BLaER1 treated with 17β-estradiol and CSF1 and Interleukin-3, amounts not matched to agents 10 nM and 100 nM (cell line): ENCODE measurements at regions not wholly inside any gene's neighbourhood (a gene's known extent, or its start where the extent isn't known, plus 50 kb on each side); places are given as distances from the start of the nearest gene placed in this dataset.

Source experiments
- H3K27ac ChIP-seq, 11 experiments: shearing (Covaris generic); formaldehyde crosslinking; 2 replicates each; pipeline ENCODE4 v1.8.1; 2022
- H3K27me3 ChIP-seq, 11 experiments: shearing (Covaris generic); formaldehyde crosslinking; 2 replicates each; pipeline ENCODE4 v1.8.1; 2022
- H3K36me3 ChIP-seq, 11 experiments: shearing (Covaris generic); formaldehyde crosslinking; 2 replicates each; pipeline ENCODE4 v1.8.1; 2022
- H3K4me1 ChIP-seq, 10 experiments: shearing (Covaris generic); formaldehyde crosslinking; 2 replicates each; pipeline ENCODE4 v1.8.1; 2022
- H3K4me2 ChIP-seq, 11 experiments: shearing (Covaris generic); formaldehyde crosslinking; 2 replicates each; pipeline ENCODE4 v1.8.1; 2022
- H3K4me3 ChIP-seq, 10 experiments: shearing (Covaris generic); formaldehyde crosslinking; 2 replicates each; pipeline ENCODE4 v1.8.1; 2022
- H3K9ac ChIP-seq, 11 experiments: shearing (Covaris generic); formaldehyde crosslinking; 2 replicates each; pipeline ENCODE4 v1.8.1; 2022
- H3K9me3 ChIP-seq, 11 experiments: shearing (Covaris generic); formaldehyde crosslinking; replicated peaks in 1 of 11; 2 replicates each; pipeline ENCODE4 v1.8.1; 2022
- H4K20me1 ChIP-seq, 11 experiments: shearing (Covaris generic); formaldehyde crosslinking; 2 replicates each; pipeline ENCODE4 v1.8.1; 2022
- Cebpa-rat ChIP-seq, 11 experiments: shearing (Covaris generic); IDR thresholded peaks; 2 replicates each; pipeline ENCODE4 v1.8.1; 2022

GRCh38 chr18:57991552-57991951 is 52.5 kb upstream of the NEDD4L start:
- TF ChIP-seq Cebpa-rat (IDR thresholded peaks at IDR 0.05): no peak

GRCh38 chr18:57989536-57989935 is 54.5 kb upstream of the NEDD4L start:
- no peak for TF ChIP-seq Cebpa-rat (IDR thresholded peaks at IDR 0.05)
- Histone ChIP-seq H3K27ac (no peak overlapping the region), H3K36me3 (no peaks in the 10 kb centered on the region)

More at GRCh38 chr18:57991552-57991951, 52.5 kb upstream of the NEDD4L start:
- Histone ChIP-seq H3K4me1 (peaks cover 0 to 13% (median 4%) of the 10 kb centered on the region in 10 experiments; a peak in 9 of 20 replicates), H4K20me1 (no peaks in the 10 kb centered on the region), H3K27me3 (no peaks in the 10 kb centered on the region), H3K9me3 (no peaks in the 10 kb centered on the region; a peak in 1 of 22 replicates), H3K27ac (no peak overlapping the region), H3K36me3 (no peaks in the 10 kb centered on the region), H3K4me3 (no peak overlapping the region), H3K9ac (no peak overlapping the region), H3K4me2 (no peak overlapping the region)

GRCh38 chr18:57984490-57985115 is 59.4 kb upstream of the NEDD4L start:
- H3K36me3 ChIP-seq: no peaks in the 10 kb centered on the region
- peaks cover 0 to 8% (median 0%) of the 10 kb centered on the region in 10 experiments; a peak in 2 of 20 replicates for H3K4me1 ChIP-seq
- H3K27me3 ChIP-seq: no peaks in the 10 kb centered on the region
- no peak overlapping the region for H3K9ac ChIP-seq
- no peaks in the 10 kb centered on the region; a peak in 1 of 22 replicates for H3K9me3 ChIP-seq
- H3K27ac ChIP-seq: no peak overlapping the region
- H4K20me1 ChIP-seq: no peaks in the 10 kb centered on the region
- H3K4me3 ChIP-seq: no peak overlapping the region
- TF ChIP-seq Cebpa-rat (IDR thresholded peaks at IDR 0.05): no peak
- no peak overlapping the region for H3K4me2 ChIP-seq

More at GRCh38 chr18:57989536-57989935, 54.5 kb upstream of the NEDD4L start:
- H3K9ac ChIP-seq: no peak overlapping the region
- no peak overlapping the region for H3K4me3 ChIP-seq
- H3K4me1 ChIP-seq: peaks cover 0 to 6% (median 0%) of the 10 kb centered on the region in 10 experiments; a peak in 2 of 20 replicates
- H3K9me3 ChIP-seq: no peaks in the 10 kb centered on the region; a peak in 1 of 22 replicates
- H3K4me2 ChIP-seq: no peak overlapping the region
- H3K27me3 ChIP-seq: no peaks in the 10 kb centered on the region
- H4K20me1 ChIP-seq: no peaks in the 10 kb centered on the region

- peaks cover 0 to 8% (median 0%) of the 10 kb centered on the region in 10 experiments; a peak in 2 of 20 replicates for H3K4me1 ChIP-seq
- no peaks in the 10 kb centered on the region for H3K27me3 ChIP-seq
- no peak overlapping the region for H3K9ac ChIP-seq
- no peaks in the 10 kb centered on the region; a peak in 1 of 22 replicates for H3K9me3 ChIP-seq
- H3K36me3 ChIP-seq: no peaks in the 10 kb centered on the region
- no peak overlapping the region for H3K27ac ChIP-seq
- H3K4me2 ChIP-seq: no peak overlapping the region
- no peak overlapping the region for H3K4me3 ChIP-seq
- TF ChIP-seq Cebpa-rat (IDR thresholded peaks at IDR 0.05): no peak
- no peaks in the 10 kb centered on the region for H4K20me1 ChIP-seq
Measured at GRCh38 chr18:57983965-57984364, 60.1 kb upstream of the NEDD4L start.

DNA sequence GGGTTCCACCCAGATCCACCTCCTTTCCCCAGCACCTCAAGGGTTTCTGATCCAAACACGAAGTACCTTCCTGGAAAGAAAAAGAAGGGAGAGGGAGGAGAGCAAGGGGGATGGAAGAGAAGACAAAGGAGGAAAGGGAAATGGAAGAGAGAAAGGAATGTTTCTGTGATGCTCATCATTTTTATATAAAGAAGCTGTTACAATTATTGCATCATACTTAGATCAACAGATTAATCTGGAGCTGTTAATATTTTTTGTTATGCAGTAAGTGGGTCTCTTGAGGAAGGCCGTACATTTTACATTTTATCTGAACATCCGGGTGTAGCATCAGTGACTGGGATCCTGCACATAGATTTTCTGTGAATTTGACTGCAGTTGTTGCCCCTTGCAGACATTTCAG is 60.6 kb upstream of the NEDD4L start:
- TF ChIP-seq Cebpa-rat (IDR thresholded peaks at IDR 0.05): peak in 5 of 11 experiments; percentile 13 to 67 (median 50); a peak in 9 of 22 replicates
- H3K36me3 ChIP-seq: no peaks in the 10 kb centered on the region
- no peaks in the 10 kb centered on the region for H3K27me3 ChIP-seq
- no peaks in the 10 kb centered on the region for H4K20me1 ChIP-seq
- H3K9me3 ChIP-seq: no peaks in the 10 kb centered on the region; a peak in 1 of 22 replicates
- H3K4me1 ChIP-seq: peaks cover 0 to 8% (median 0%) of the 10 kb centered on the region in 10 experiments; a peak in 2 of 20 replicates
- no peak overlapping the region for H3K27ac ChIP-seq
- H3K4me3 ChIP-seq: no peak overlapping the region
- no peak overlapping the region for H3K4me2 ChIP-seq
- H3K9ac ChIP-seq: no peak overlapping the region

DNA sequence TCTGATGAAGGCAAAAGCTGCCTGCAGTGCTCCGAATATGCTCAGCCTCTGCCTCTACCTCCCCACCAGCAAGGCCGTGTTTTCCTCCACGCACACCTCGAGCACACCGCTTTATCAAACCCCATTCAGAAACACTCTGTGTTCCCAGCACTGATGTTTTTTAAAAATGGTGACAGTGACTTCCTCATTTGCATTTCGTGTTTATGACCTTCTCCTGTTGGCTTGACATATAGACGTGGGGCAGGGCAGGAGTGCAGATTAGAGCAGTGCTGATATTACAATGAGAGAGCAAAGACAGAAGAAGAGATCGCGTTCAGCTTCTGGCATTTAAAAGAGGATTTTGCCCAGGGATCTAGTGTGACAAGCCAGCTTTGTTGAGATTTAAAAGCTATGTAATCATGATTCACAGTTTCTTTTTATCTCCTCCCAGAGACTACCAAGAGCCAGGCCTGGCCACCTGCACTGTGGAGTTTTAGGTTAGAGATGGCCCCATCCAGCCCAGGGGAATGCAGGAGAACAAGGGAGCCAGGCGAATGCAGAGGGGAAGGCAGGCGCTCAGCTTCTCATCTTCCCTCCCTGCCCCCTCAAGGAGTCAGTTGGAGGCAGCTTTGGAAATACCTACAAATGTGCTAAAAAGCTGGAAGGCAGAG is 61.5 kb upstream of the NEDD4L start:
- Histone ChIP-seq H3K4me2 (no peak overlapping the region), H3K27me3 (no peaks in the 10 kb centered on the region), H3K27ac (no peak overlapping the region), H4K20me1 (no peaks in the 10 kb centered on the region), H3K9me3 (no peaks in the 10 kb centered on the region), H3K9ac (no peak overlapping the region), H3K4me3 (no peak overlapping the region), H3K4me1 (peaks cover 0 to 8% (median 0%) of the 10 kb centered on the region in 10 experiments; a peak in 2 of 20 replicates), H3K36me3 (no peaks in the 10 kb centered on the region)
- no peak for TF ChIP-seq Cebpa-rat (IDR thresholded peaks at IDR 0.05)

DNA sequence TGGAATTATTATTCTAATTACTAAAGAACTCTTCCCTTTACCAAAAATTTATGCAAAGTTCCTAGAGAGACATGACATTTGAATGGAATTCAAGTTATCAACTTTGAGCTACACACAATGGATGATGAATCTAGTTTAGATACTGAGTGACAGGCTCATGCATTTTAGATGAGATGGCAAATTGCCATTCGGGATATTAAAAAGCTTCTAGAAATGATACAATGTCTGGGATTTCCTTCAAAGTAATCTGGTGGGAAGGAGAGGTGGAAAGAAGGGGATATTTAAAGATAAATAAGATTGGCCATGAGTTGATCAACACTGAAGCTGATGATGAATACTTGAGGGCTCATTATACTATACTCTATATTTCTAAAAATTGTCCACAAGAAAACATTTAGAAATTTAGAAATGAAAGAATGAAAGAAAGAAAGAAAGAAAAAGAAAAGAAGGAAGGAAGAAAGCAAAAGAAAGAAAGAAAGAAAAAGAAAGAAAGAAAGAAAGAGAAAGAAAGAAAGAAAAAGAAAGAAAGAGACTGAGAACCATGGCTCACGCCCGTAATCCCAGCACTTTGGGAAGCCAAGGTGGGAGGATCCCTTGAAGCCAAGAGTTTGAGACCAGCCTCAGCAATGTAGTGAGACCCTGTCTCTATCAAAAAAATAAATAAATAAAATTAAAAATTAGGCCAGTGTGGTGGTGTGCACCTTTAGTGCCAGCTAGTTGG is 62.6 kb upstream of the NEDD4L start:
- Histone ChIP-seq H3K4me2 (no peak overlapping the region), H4K20me1 (no peaks in the 10 kb centered on the region), H3K36me3 (no peaks in the 10 kb centered on the region), H3K27me3 (no peaks in the 10 kb centered on the region), H3K27ac (no peak overlapping the region), H3K4me3 (no peak overlapping the region), H3K9ac (no peak overlapping the region), H3K9me3 (no peaks in the 10 kb centered on the region), H3K4me1 (peaks cover 0 to 8% (median 0%) of the 10 kb centered on the region in 10 experiments; a peak in 3 of 20 replicates)
- TF ChIP-seq Cebpa-rat (IDR thresholded peaks at IDR 0.05): no peak

GRCh38 chr18:57980573-57981307 is 63.3 kb upstream of the NEDD4L start:
- Histone ChIP-seq H3K27me3 (no peaks in the 10 kb centered on the region), H3K36me3 (no peaks in the 10 kb centered on the region), H3K9ac (no peak overlapping the region), H4K20me1 (no peaks in the 10 kb centered on the region), H3K4me1 (peaks cover 0 to 8% (median 0%) of the 10 kb centered on the region in 10 experiments; a peak in 4 of 20 replicates), H3K4me2 (no peak overlapping the region), H3K9me3 (no peaks in the 10 kb centered on the region), H3K4me3 (no peak overlapping the region), H3K27ac (no peak overlapping the region)
- no peak for TF ChIP-seq Cebpa-rat (IDR thresholded peaks at IDR 0.05)
